ENCODE measurements at regions not wholly inside any gene's neighbourhood (a gene's known extent, or its start where the extent isn't known, plus 50 kb on each side); places are given as distances from the start of the nearest gene placed in this dataset.
A peak's percentile ranks its signal among the peaks of the same experiment; 100 is the strongest.

- TF ChIP-seq CTCF (IDR thresholded peaks at IDR 0.05; ENCODE audit: control insufficient read depth, extremely low read depth, insufficient read depth): no peak
- DNase-seq (ENCODE audit: low read depth): no peak
- H3K4me3 ChIP-seq (ENCODE audit: low read depth, low read length): no peak overlapping the region
These were observed 122.3 kb downstream of the FAM174B start for GRCh38 chr15:92533298-92533697.

GRCh38 chr15:92531406-92531805 lies 124.2 kb downstream of the FAM174B start:
- H3K4me3 ChIP-seq (ENCODE audit: low read depth, low read length): no peak overlapping the region
- TF ChIP-seq CTCF (IDR thresholded peaks at IDR 0.05; ENCODE audit: control insufficient read depth, extremely low read depth, insufficient read depth): no peak
- no peak for DNase-seq (ENCODE audit: low read depth)

- TF ChIP-seq CTCF (IDR thresholded peaks at IDR 0.05; ENCODE audit: control insufficient read depth, extremely low read depth, insufficient read depth): no peak
- no peak overlapping the region for H3K4me3 ChIP-seq (ENCODE audit: low read depth, low read length)
- DNase-seq (ENCODE audit: low read depth): no peak
These were observed 126.8 kb downstream of the FAM174B start for GRCh38 chr15:92528736-92529135.

DNA sequence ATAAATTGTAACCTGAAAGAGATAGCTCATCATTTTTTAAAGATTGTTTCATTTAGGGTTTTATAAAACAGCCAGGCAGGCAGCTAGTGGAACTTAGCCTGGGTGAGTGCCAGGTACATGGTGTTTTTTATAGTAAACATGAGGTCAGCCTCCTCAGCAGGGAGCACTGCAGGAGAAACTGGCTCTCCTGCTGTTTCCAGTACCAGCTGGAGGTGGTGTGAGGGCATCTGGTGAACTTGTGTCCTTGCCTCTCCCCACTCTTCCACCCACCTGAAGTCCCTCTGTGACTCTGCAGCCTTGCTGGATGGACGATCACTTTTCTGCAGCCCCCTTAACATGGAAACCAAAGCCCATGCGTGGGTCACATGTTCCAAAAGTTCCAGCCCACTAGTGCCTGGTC lies 128.4 kb downstream of the FAM174B start:
- no peak overlapping the region for H3K4me3 ChIP-seq (ENCODE audit: low read depth, low read length)
- DNase-seq (ENCODE audit: low read depth): peak; percentile 94
- TF ChIP-seq CTCF (IDR thresholded peaks at IDR 0.05; ENCODE audit: control insufficient read depth, extremely low read depth, insufficient read depth): peak; percentile 18; the same call in 1 of the 2 replicates

DNA sequence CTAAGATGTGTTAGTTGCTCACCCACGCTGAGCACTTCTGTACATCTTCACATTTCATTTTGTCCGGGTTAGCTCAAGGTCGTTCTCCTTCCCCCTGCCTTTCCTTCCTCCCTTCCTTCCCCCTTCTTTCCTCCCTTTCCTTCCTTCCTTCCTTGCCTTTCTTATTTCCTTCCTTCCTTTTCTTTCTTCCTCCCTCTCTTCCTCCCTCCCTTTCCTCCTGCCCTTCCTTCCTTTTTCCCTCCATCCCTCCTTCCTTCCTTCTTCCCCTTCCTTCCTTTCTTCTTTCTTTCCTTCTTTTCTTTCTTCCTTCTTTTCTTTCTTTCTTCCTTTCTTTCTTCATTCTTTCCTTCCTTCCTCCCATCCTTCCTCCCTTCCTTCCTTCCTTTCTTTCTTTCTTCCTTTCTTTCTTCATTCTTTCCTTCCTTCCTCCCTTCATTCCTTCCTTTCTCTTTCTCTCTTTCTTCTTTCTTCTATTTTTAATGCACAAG lies 129.8 kb downstream of the FAM174B start:
- no peak for DNase-seq (ENCODE audit: low read depth)
- no peak overlapping the region for H3K4me3 ChIP-seq (ENCODE audit: low read depth, low read length)
- TF ChIP-seq CTCF (IDR thresholded peaks at IDR 0.05; ENCODE audit: control insufficient read depth, extremely low read depth, insufficient read depth): no peak

GRCh38 chr15:92524874-92525565 lies 130.6 kb downstream of the FAM174B start:
- no peak for TF ChIP-seq CTCF (IDR thresholded peaks at IDR 0.05; ENCODE audit: control insufficient read depth, extremely low read depth, insufficient read depth)
- H3K4me3 ChIP-seq (ENCODE audit: low read depth, low read length): no peak overlapping the region
- no peak for DNase-seq (ENCODE audit: low read depth)

DNA sequence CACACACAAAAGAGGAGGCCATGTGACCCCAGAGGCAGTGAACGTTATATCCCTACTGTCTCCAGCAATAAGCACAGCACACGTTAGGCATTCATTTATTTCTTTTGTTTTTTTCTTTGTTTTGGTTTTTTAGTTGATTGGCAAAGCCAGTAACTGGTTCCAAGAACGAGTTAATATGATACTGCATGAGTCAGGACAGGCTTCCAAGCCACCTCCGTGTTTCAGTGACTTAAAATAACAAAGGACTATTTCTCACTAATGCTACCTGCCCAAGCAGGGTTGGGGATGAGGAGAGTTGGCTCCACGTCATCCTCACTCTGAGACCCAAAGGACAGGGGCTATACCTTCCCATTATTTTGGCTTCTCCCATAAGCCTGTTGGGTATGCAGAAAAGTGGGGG lies 130.5 kb downstream of the ST8SIA2 start:
- H3K4me3 ChIP-seq (ENCODE audit: low read depth, low read length): no peak overlapping the region
- no peak for DNase-seq (ENCODE audit: low read depth)
- TF ChIP-seq CTCF (IDR thresholded peaks at IDR 0.05; ENCODE audit: control insufficient read depth, extremely low read depth, insufficient read depth): no peak
